ENCODE measurements at regions not wholly inside any gene's neighbourhood (a gene's known extent, or its start where the extent isn't known, plus 50 kb on each side); places are given as distances from the start of the nearest gene placed in this dataset.

GRCh38 chr12:115190010-115190770 is 506.2 kb upstream of the TBX3 start:
- no peak for DNase-seq (ENCODE audit: low read depth)
- no peak for TF ChIP-seq CTCF (IDR thresholded peaks at IDR 0.05; ENCODE audit: control insufficient read depth, insufficient read depth, low read depth, low read length, missing control alignments)
- no peak overlapping the region for H3K4me3 ChIP-seq (ENCODE audit: control insufficient read depth, low read depth, low read length)

- H3K4me3 ChIP-seq (ENCODE audit: control insufficient read depth, low read depth, low read length), result no peak overlapping the region
- TF ChIP-seq CTCF (IDR thresholded peaks at IDR 0.05; ENCODE audit: control insufficient read depth, insufficient read depth, low read depth, low read length, missing control alignments), result no peak
Observed at GRCh38 chr12:115185506-115185905, 501.5 kb upstream of the TBX3 start.

GRCh38 chr12:115183752-115184151 is 499.8 kb upstream of the TBX3 start:
- DNase-seq (ENCODE audit: low read depth), result no peak
- no peak for TF ChIP-seq CTCF (IDR thresholded peaks at IDR 0.05; ENCODE audit: control insufficient read depth, insufficient read depth, low read depth, low read length, missing control alignments)
- H3K4me3 ChIP-seq (ENCODE audit: control insufficient read depth, low read depth, low read length), result no peak overlapping the region

More at GRCh38 chr12:115185506-115185905, 501.5 kb upstream of the TBX3 start:
- no peak for DNase-seq (ENCODE audit: low read depth)

GRCh38 chr12:115177899-115178298 is 493.9 kb upstream of the TBX3 start:
- no peak for DNase-seq (ENCODE audit: low read depth)
- no peak overlapping the region for H3K4me3 ChIP-seq (ENCODE audit: control insufficient read depth, low read depth, low read length)
- TF ChIP-seq CTCF (IDR thresholded peaks at IDR 0.05; ENCODE audit: control insufficient read depth, insufficient read depth, low read depth, low read length, missing control alignments), result no peak

GRCh38 chr12:115176741-115177400 is 492.9 kb upstream of the TBX3 start:
- no peak for TF ChIP-seq CTCF (IDR thresholded peaks at IDR 0.05; ENCODE audit: control insufficient read depth, insufficient read depth, low read depth, low read length, missing control alignments)
- H3K4me3 ChIP-seq (ENCODE audit: control insufficient read depth, low read depth, low read length), result no peak overlapping the region
- DNase-seq (ENCODE audit: low read depth), result no peak

- no peak overlapping the region for H3K4me3 ChIP-seq (ENCODE audit: control insufficient read depth, low read depth, low read length)
- no peak for TF ChIP-seq CTCF (IDR thresholded peaks at IDR 0.05; ENCODE audit: control insufficient read depth, insufficient read depth, low read depth, low read length, missing control alignments)
- no peak for DNase-seq (ENCODE audit: low read depth)
Observed at GRCh38 chr12:115174920-115175319, 490.9 kb upstream of the TBX3 start.
